ENCODE measurements at regions not wholly inside any gene's neighbourhood (a gene's known extent, or its start where the extent isn't known, plus 50 kb on each side); places are given as distances from the start of the nearest gene placed in this dataset.

GRCh38 chr5:3201121-3201520 is 394.5 kb upstream of the IRX1 start:
- DNase-seq: no peak
- H3K27me3 Mint-ChIP-seq (ENCODE audit: insufficient read depth): peaks cover 2% of the 10 kb centered on the region; the same call in 1 of the 2 replicates
- peaks cover 19% of the 10 kb centered on the region for H3K36me3 Mint-ChIP-seq (ENCODE audit: low read depth)
- no peaks in the 10 kb centered on the region for H3K4me1 Mint-ChIP-seq (ENCODE audit: low read depth)
- H3K27ac Mint-ChIP-seq: no peak overlapping the region
- H3K4me3 Mint-ChIP-seq: no peak overlapping the region
- no peak for TF ChIP-seq CTCF (IDR thresholded peaks at IDR 0.05)
- H3K9me3 Mint-ChIP-seq: peaks cover 52% of the 10 kb centered on the region

- H3K36me3 Mint-ChIP-seq (ENCODE audit: low read depth): peaks cover 13% of the 10 kb centered on the region
- H3K4me3 Mint-ChIP-seq: no peak overlapping the region
- H3K9me3 Mint-ChIP-seq: peaks cover 48% of the 10 kb centered on the region
- H3K27me3 Mint-ChIP-seq (ENCODE audit: insufficient read depth): peaks cover 2% of the 10 kb centered on the region; the same call in 1 of the 2 replicates
- DNase-seq: no peak
- H3K4me1 Mint-ChIP-seq (ENCODE audit: low read depth): no peaks in the 10 kb centered on the region
- no peak overlapping the region for H3K27ac Mint-ChIP-seq
- TF ChIP-seq CTCF (IDR thresholded peaks at IDR 0.05): no peak
These were observed 395.5 kb upstream of the IRX1 start for GRCh38 chr5:3199962-3200755.

GRCh38 chr5:3198074-3198449 is 397.6 kb upstream of the IRX1 start:
- H3K9me3 Mint-ChIP-seq: peaks cover 43% of the 10 kb centered on the region
- no peak for TF ChIP-seq CTCF (IDR thresholded peaks at IDR 0.05)
- no peak overlapping the region for H3K4me3 Mint-ChIP-seq
- no peak overlapping the region for H3K27ac Mint-ChIP-seq
- H3K4me1 Mint-ChIP-seq (ENCODE audit: low read depth): no peaks in the 10 kb centered on the region
- no peak for DNase-seq
- H3K36me3 Mint-ChIP-seq (ENCODE audit: low read depth): peaks cover 10% of the 10 kb centered on the region; the same call in 1 of the 2 replicates
- no peaks in the 10 kb centered on the region for H3K27me3 Mint-ChIP-seq (ENCODE audit: insufficient read depth)

GRCh38 chr5:3197304-3198073 is 398.1 kb upstream of the IRX1 start:
- Mint-ChIP-seq H3K27me3 (ENCODE audit: insufficient read depth) (no peaks in the 10 kb centered on the region), H3K9me3 (peaks cover 39% of the 10 kb centered on the region), H3K4me3 (no peak overlapping the region), H3K36me3 (ENCODE audit: low read depth) (peaks cover 5% of the 10 kb centered on the region; the same call in 1 of the 2 replicates), H3K4me1 (ENCODE audit: low read depth) (no peaks in the 10 kb centered on the region), H3K27ac (no peak overlapping the region)
- TF ChIP-seq CTCF (IDR thresholded peaks at IDR 0.05): no peak
- DNase-seq: no peak

- Mint-ChIP-seq H3K27me3 (ENCODE audit: insufficient read depth) (no peaks in the 10 kb centered on the region), H3K9me3 (peaks cover 38% of the 10 kb centered on the region), H3K36me3 (ENCODE audit: low read depth) (peaks cover 2% of the 10 kb centered on the region; the same call in 1 of the 2 replicates), H3K4me3 (no peak overlapping the region), H3K27ac (no peak overlapping the region), H3K4me1 (ENCODE audit: low read depth) (no peaks in the 10 kb centered on the region)
- TF ChIP-seq CTCF (IDR thresholded peaks at IDR 0.05): no peak
- no peak for DNase-seq
These were observed 399.6 kb upstream of the IRX1 start for GRCh38 chr5:3195994-3196393.

All from HFFc6 (cell line).